PC-3 (cell line): ENCODE measurements at regions not wholly inside any gene's neighbourhood (a gene's known extent, or its start where the extent isn't known, plus 50 kb on each side); places are given as distances from the start of the nearest gene placed in this dataset.

Experiments used
- ATAC-seq: fragments of 200-7000 bp; cut with Tn5 transposase; 2 replicates; pipeline ENCODE4 v1.9.1; 2020; ENCODE audit warnings: mild to moderate bottlenecking, moderate library complexity
- BruUV-seq: library from RNA; stranded (reverse); fragments of 400-500 nt; replicated peaks from 2 replicates; lab custom pipeline; 2021; lab: Mats Ljungman, UMichigan
- CTCF ChIA-PET: fragments of 300-600 bp; sonication (Branson Sonifier 250); formaldehyde crosslinking; loops from one replicate; lab custom pipeline; 2022; ENCODE audit warnings: antibody characterized with exemption; lab: Charles Lee
- POLR2A ChIA-PET: fragments of 300-600 bp; sonication (Branson Sonifier 250); formaldehyde crosslinking; loops from one replicate; lab custom pipeline; 2022; ENCODE audit warnings: antibody characterized with exemption; ENCODE audit not compliant: unreplicated experiment; lab: Charles Lee
- DNase-seq: peaks from one replicate; pipeline ENCODE4 v3.0.0-alpha.2; 2015
- H2AFZ ChIP-seq: fragments of 300-600 bp; sonication (generic); 2 replicates; pipeline ENCODE4 v1.6.0; 2016; ENCODE audit warnings: antibody characterized with exemption, low read length
- H3F3A ChIP-seq: fragments of 300-600 bp; sonication (generic); one replicate; pipeline ENCODE4 v1.6.0; 2017; ENCODE audit warnings: antibody characterized with exemption, low read length, control low read depth, mild to moderate bottlenecking; ENCODE audit not compliant: unreplicated experiment
- H3K27ac ChIP-seq: fragments of 300-600 bp; sonication (generic); 2 replicates; pipeline ENCODE4 v1.5.1; 2016; ENCODE audit warnings: mild to moderate bottlenecking, low read length
- H3K27me3 ChIP-seq: fragments of 300-600 bp; sonication (generic); 2 replicates; pipeline ENCODE4 v1.6.1; 2016; ENCODE audit warnings: low read length, mixed read lengths
- H3K36me3 ChIP-seq: fragments of 300-600 bp; sonication (generic); 2 replicates; pipeline ENCODE4 v1.6.1; 2016; ENCODE audit warnings: low read depth, mixed run types, low read length, mixed read lengths
- H3K4me1 ChIP-seq: fragments of 300-600 bp; sonication (generic); 2 replicates; pipeline ENCODE4 v1.5.1; 2016; ENCODE audit warnings: low read length; ENCODE audit not compliant: insufficient read depth
- H3K4me2 ChIP-seq: fragments of 300-600 bp; sonication (generic); 2 replicates; pipeline ENCODE4 v1.6.0; 2016; ENCODE audit warnings: low read length
- H3K4me3 ChIP-seq: fragments of 300-600 bp; sonication (generic); 2 replicates; pipeline ENCODE4 v1.5.1; 2016; ENCODE audit warnings: mild to moderate bottlenecking, low read length, mixed read lengths
- H3K79me2 ChIP-seq: fragments of 300-600 bp; sonication (generic); 2 replicates; pipeline ENCODE4 v1.6.1; 2017; ENCODE audit warnings: low read length, mixed read lengths
- H3K9ac ChIP-seq: fragments of 300-600 bp; sonication (generic); 2 replicates; pipeline ENCODE4 v1.6.0; 2016; ENCODE audit warnings: mild to moderate bottlenecking, low read length
- H3K9me2 ChIP-seq: fragments of 300-600 bp; sonication (generic); replicated peaks from 2 replicates; pipeline ENCODE4 v1.6.1; 2016; ENCODE audit warnings: mixed run types, low read length, mixed read lengths
- H3K9me3 ChIP-seq: fragments of 300-600 bp; sonication (generic); 2 replicates; pipeline ENCODE4 v1.6.1; 2016; ENCODE audit warnings: low read length, mixed read lengths
- H4K20me1 ChIP-seq: fragments of 300-600 bp; sonication (generic); 2 replicates; pipeline ENCODE4 v1.6.1; 2016; ENCODE audit warnings: low read length, mixed read lengths
- EZH2 ChIP-seq: fragments of 300-600 bp; sonication (generic); IDR thresholded peaks from one replicate; pipeline ENCODE4 v1.6.1; 2017; ENCODE audit warnings: antibody characterized with exemption, mild to moderate bottlenecking, low read length; ENCODE audit not compliant: unreplicated experiment
- EZH2phosphoT487 ChIP-seq: fragments of 300-600 bp; sonication (generic); IDR thresholded peaks from 2 replicates; pipeline ENCODE4 v1.6.1; 2018; ENCODE audit warnings: mild to moderate bottlenecking, antibody characterized with exemption, low read length, borderline replicate concordance
- intact Hi-C: fragments of 100-400 bp; cut with micrococcal nuclease; formaldehyde crosslinking; loops from 2 replicates; pipeline ENCODE4 v1.9.0; 2023
- TF ChIP-seq, protein P1 (sequence below): fragments of 300-600 bp; sonication (generic); conservative IDR thresholded peaks from 2 replicates; pipeline ENCODE4 v1.5.1; 2017; ENCODE audit warnings: antibody characterized with exemption, low read depth, mild to moderate bottlenecking, low read length

DNA sequence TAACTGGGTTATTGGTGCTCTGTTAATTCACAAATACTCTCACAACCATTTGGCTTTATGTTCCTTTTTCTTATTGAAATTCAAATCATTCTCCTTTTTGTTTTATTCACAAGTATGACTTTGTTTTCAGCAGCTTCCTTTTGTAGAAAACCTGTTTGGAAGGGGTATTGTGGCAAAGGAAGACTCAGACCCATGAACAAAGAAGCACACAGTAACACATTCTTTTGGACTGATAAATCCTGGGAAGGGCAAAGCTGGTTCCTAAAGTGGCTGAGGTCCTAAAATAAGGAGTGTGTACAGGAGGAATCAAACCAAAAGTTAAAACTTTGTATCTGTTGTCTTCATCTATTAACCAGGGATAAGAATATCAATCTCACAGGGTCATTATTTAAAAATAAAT lies 374.7 kb upstream of the FIGN start:
- H3K4me2 ChIP-seq, result no peak overlapping the region
- no peaks in the 10 kb centered on the region for H3K79me2 ChIP-seq
- H3F3A ChIP-seq, result no peaks in the 10 kb centered on the region
- ATAC-seq (no peak), DNase-seq (no peak)
- no peaks in the 10 kb centered on the region for H3K9me3 ChIP-seq
- no peak overlapping the region for H2AFZ ChIP-seq
- TF ChIP-seq, protein P1, sequence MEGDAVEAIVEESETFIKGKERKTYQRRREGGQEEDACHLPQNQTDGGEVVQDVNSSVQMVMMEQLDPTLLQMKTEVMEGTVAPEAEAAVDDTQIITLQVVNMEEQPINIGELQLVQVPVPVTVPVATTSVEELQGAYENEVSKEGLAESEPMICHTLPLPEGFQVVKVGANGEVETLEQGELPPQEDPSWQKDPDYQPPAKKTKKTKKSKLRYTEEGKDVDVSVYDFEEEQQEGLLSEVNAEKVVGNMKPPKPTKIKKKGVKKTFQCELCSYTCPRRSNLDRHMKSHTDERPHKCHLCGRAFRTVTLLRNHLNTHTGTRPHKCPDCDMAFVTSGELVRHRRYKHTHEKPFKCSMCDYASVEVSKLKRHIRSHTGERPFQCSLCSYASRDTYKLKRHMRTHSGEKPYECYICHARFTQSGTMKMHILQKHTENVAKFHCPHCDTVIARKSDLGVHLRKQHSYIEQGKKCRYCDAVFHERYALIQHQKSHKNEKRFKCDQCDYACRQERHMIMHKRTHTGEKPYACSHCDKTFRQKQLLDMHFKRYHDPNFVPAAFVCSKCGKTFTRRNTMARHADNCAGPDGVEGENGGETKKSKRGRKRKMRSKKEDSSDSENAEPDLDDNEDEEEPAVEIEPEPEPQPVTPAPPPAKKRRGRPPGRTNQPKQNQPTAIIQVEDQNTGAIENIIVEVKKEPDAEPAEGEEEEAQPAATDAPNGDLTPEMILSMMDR, result no peak
- no peak for TF ChIP-seq EZH2phosphoT487
- TF ChIP-seq EZH2, result no peak
- H3K27ac ChIP-seq, result no peak overlapping the region
- H3K9me2 ChIP-seq, result no peaks in the 10 kb centered on the region
- no TSS peak for BruUV-seq
- ChIA-PET POLR2A (no interaction called here), CTCF (no interaction called here)
- H3K4me3 ChIP-seq, result no peak overlapping the region
- no peak overlapping the region for H3K9ac ChIP-seq
- H3K27me3 ChIP-seq, result peaks cover 32% of the 10 kb centered on the region
- H3K4me1 ChIP-seq, result no peaks in the 10 kb centered on the region
- no peaks in the 10 kb centered on the region for H4K20me1 ChIP-seq
- H3K36me3 ChIP-seq, result no peaks in the 10 kb centered on the region
- intact Hi-C loops, result no loop called here

DNA sequence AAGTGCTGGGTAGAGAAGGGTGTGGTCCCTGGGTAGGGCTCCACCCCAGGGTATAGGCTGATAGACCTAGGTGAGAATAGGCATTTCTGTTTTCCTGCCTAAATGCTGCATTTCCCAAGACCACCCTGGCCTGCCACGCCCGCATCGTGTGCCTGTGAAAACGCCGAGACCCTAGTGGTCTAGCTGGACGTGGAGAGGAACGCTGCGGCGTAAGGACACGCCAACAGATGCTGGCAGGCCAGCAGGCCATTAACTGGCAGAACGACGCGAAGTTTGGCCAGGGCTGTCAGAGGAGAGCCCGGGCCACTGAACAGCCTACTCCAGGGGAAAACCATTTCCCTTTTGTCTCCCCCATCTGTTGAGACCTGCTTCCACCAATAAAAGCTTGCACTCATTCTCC lies 373.2 kb upstream of the FIGN start:
- H4K20me1 ChIP-seq, result no peaks in the 10 kb centered on the region
- ATAC-seq (no peak), DNase-seq (no peak)
- no peak overlapping the region for H2AFZ ChIP-seq
- H3K4me1 ChIP-seq, result no peaks in the 10 kb centered on the region
- POLR2A ChIA-PET, result no interaction called here
- no peak overlapping the region for H3K4me2 ChIP-seq
- CTCF ChIA-PET, result interaction anchor here (0.7 kb wide), 1 partner anchor 939 kb away, joined by 3 read pairs; no protein-coding TSS in a partner anchor
- H3K9ac ChIP-seq, result no peak overlapping the region
- no peaks in the 10 kb centered on the region for H3K79me2 ChIP-seq
- H3K27me3 ChIP-seq, result peaks cover 28% of the 10 kb centered on the region
- intact Hi-C loops, result no loop called here
- H3K9me2 ChIP-seq, result no peaks in the 10 kb centered on the region
- H3K36me3 ChIP-seq, result no peaks in the 10 kb centered on the region
- H3K9me3 ChIP-seq, result no peaks in the 10 kb centered on the region
- H3K27ac ChIP-seq, result no peak overlapping the region
- H3F3A ChIP-seq, result no peaks in the 10 kb centered on the region
- TF ChIP-seq, protein P1, result no peak
- no peak overlapping the region for H3K4me3 ChIP-seq
- no TSS peak for BruUV-seq

DNA sequence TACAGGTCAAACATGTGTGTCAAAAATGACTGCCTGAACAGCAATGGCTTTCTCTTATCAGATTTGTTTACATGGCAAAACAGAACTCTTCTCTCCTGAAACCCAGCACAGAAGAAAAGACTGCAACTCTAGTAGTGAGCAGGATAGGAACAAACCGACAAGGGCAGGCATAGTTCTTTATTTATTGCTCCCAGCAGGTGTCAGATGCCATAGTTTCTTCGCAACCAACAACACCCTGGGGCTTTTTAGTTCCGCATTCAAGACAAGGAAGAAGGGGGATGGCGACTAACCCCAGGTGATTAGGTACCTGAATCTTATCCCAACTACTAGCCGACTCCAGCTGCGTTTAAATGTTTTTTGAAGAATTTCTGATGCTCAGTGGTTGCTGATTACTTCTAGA lies 367.5 kb upstream of the FIGN start:
- H3K4me3 ChIP-seq, result no peak overlapping the region
- intact Hi-C loops, result no loop called here
- no peak overlapping the region for H3K4me2 ChIP-seq
- H2AFZ ChIP-seq, result no peak overlapping the region
- no peaks in the 10 kb centered on the region for H3K9me3 ChIP-seq
- H3K36me3 ChIP-seq, result no peaks in the 10 kb centered on the region
- no TSS peak for BruUV-seq
- ChIA-PET POLR2A (no interaction called here), CTCF (no interaction called here)
- no peaks in the 10 kb centered on the region for H3K9me2 ChIP-seq
- peaks cover 14% of the 10 kb centered on the region; the same call in 1 of the 2 replicates for H3K27me3 ChIP-seq
- H4K20me1 ChIP-seq, result no peaks in the 10 kb centered on the region
- no peak for TF ChIP-seq EZH2
- TF ChIP-seq, protein P1, result no peak
- no peak for TF ChIP-seq EZH2phosphoT487
- H3K27ac ChIP-seq, result no peak overlapping the region
- H3F3A ChIP-seq, result no peaks in the 10 kb centered on the region
- no peaks in the 10 kb centered on the region for H3K79me2 ChIP-seq
- no peak overlapping the region for H3K9ac ChIP-seq
- H3K4me1 ChIP-seq, result no peaks in the 10 kb centered on the region
- DNase-seq, result no peak
- ATAC-seq, result no peak
